HG03196 (cell line): ENCODE measurements at regions not wholly inside any gene's neighbourhood (a gene's known extent, or its start where the extent isn't known, plus 50 kb on each side); places are given as distances from the start of the nearest gene placed in this dataset.

ENCODE experiments used
- ATAC-seq: cut with Tn5 transposase; IDR thresholded peaks from one replicate; pipeline ENCODE4 v1.9.1; 2021; ENCODE audit not compliant: unreplicated experiment

DNA sequence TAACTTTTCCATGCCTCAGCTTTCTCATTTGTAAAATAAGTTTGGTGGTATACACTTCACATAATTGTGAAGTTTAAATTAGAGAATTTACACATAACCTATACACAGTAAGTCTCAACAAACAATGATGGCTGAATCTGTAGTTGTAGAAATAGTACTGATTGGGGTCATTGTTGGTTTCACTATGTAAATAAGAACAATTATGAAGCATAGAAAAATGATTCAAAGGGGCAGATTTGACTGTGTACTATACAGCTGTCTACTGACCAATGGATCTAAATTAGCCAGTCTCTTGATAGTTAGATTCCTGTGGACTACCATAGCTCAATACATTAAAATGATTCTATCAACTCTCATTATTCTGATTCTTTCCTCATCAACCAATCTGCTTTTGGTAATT, 181.1 kb upstream of the STXBP5 start:
- no peak for ATAC-seq

GRCh38 chr6:147023581-147023980, 180.6 kb upstream of the STXBP5 start:
- ATAC-seq, result no peak

GRCh38 chr6:147029923-147030322, 174.3 kb upstream of the STXBP5 start:
- no peak for ATAC-seq

DNA sequence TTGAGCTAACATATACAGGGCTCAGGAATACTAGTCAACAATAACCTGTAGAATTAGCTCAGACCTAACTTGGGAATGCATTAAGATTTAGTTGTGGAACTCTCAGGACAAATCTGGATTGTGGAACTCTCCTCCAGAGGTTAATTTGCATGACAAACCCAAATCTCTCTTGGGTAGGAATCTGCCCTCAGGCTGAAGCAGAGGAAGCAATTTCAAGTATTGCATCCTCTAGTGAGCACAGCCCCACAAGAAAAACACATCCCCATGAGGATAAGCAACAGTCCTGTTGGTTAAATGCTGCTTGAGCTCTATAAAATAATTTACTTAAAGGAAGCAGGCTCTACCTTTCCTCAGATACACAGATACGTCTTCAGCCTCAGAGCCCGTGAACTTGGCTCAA, 170.9 kb upstream of the STXBP5 start:
- no peak for ATAC-seq

DNA sequence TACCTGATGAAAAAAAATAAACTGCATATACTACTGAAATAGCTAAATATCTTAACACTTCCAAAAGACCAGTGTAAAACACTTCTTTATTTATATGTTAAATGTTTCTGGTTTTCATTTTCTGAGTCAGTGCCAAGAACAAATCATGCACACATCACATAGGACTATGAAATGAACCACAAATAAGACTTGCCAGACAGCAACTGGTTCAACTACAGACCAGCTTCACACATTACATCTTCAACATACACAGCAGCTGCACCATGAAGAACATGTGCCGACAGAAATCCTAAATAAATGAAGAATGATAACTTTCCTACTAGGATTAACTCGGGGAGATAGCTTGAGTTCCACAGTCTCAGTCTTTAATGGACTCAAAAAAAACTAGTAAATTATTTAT, 168.3 kb upstream of the STXBP5 start:
- no peak for ATAC-seq

- ATAC-seq, result no peak
These were observed 166.3 kb upstream of the STXBP5 start for GRCh38 chr6:147037881-147038280.

- no peak for ATAC-seq
These were observed 163.9 kb upstream of the STXBP5 start for GRCh38 chr6:147040121-147040910.

DNA sequence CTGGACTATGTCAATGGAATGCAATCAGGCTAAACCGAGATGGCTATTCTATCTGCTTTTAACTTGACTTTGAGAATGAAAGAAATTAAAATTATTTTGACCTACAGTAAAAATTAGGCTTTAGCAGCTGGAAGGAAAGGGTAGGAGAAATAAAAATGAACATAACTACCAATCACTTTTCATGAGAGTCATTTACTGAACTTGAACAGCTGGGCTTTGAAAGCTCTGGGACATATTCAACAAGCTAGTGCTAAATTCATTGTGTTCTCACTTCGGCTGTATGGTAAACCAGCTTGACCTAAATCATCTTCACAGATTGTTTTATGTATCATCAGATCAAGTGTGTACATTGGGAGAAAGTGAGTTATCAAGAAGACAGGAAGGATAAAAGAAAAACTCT, 161.5 kb upstream of the STXBP5 start:
- ATAC-seq, result no peak

- no peak for ATAC-seq
These were observed 160.2 kb upstream of the STXBP5 start for GRCh38 chr6:147043994-147044477.

DNA sequence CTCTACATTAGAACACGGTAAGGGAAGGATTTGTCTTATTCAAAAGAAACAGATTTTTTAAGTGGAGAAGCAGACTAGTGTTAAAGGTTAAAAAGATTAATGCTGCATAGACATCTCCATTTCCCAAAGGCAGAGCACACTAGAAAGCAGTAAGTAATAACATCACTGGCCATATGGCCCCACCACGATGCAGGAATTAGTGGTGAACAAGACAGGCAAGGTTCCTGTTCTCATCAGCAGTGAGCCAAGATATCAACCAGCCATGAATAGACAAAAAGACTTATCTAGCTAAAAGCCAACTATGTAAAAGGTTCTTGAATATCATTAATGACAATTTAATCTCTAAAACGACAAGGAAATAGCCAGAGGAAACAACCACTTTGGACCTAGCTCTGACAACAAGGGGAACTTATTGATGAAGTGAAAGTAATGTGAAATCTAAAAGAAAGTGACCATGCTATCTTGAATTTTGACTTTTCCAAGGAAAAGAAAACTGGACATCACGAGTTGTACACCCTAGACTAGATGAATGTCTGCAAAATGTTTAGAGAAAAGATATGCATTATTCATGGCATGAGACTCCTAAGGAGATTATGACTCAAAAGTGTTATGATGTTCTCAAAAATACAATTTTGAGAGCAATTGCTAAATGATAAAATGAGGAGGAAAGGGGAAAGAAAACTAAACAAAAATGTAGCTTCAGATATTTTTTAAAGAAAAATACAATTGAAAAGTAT, 157.9 kb upstream of the STXBP5 start:
- ATAC-seq, result no peak

- no peak for ATAC-seq
These were observed 155.3 kb upstream of the STXBP5 start for GRCh38 chr6:147048930-147049329.

GRCh38 chr6:147053311-147053921, 150.8 kb upstream of the STXBP5 start:
- no peak for ATAC-seq

GRCh38 chr6:147054158-147054557, 150.1 kb upstream of the STXBP5 start:
- ATAC-seq, result no peak

DNA sequence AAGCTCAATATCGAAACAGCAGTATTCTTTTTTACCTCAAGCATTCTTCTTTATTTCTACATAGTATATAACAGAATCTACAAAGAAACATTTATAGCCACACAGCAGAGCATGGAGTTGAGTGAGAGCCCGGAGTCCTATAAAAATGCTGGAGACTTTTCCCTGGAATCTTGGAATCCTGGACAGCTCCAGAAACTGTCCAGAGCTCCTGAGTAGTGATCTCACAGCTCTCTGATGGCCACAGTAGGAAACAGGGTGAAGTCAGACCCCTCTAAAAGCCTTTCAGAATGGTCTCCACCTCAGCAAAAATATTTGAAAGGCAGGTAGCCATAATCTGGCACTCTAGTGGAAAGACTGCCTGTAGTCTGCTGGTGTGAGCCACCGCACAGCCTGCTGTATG, 149.3 kb upstream of the STXBP5 start:
- ATAC-seq, result no peak

GRCh38 chr6:147055821-147056392, 148.3 kb upstream of the STXBP5 start:
- ATAC-seq, result no peak

GRCh38 chr6:147057188-147057587, 147.0 kb upstream of the STXBP5 start:
- ATAC-seq, result no peak

- ATAC-seq, result no peak
These were observed 146.4 kb upstream of the STXBP5 start for GRCh38 chr6:147057705-147058342.

- no peak for ATAC-seq
These were observed 145.3 kb upstream of the STXBP5 start for GRCh38 chr6:147058786-147059385.

GRCh38 chr6:147060636-147061035, 143.6 kb upstream of the STXBP5 start:
- no peak for ATAC-seq

- no peak for ATAC-seq
These were observed 143.0 kb upstream of the STXBP5 start for GRCh38 chr6:147061252-147061651.
